ENCODE measurements at regions not wholly inside any gene's neighbourhood (a gene's known extent, or its start where the extent isn't known, plus 50 kb on each side); places are given as distances from the start of the nearest gene placed in this dataset.

GRCh38 chr1:168455764-168456163 lies 88.0 kb downstream of the XCL2 start:
- DNase-seq (ENCODE audit: low spot score), result peak; percentile 36

GRCh38 chr1:168454211-168454815 lies 89.5 kb downstream of the XCL2 start:
- peak; percentile 75 for DNase-seq (ENCODE audit: low spot score)

GRCh38 chr1:168453056-168453455 lies 90.7 kb downstream of the XCL2 start:
- no peak for DNase-seq (ENCODE audit: low spot score)

- DNase-seq (ENCODE audit: low spot score), result no peak
Observed at GRCh38 chr1:168452329-168452728, 91.5 kb downstream of the XCL2 start.

- DNase-seq (ENCODE audit: low spot score), result no peak
Observed at GRCh38 chr1:168447871-168448270, 95.9 kb downstream of the XCL2 start.

GRCh38 chr1:168446081-168446480 lies 97.7 kb downstream of the XCL2 start:
- no peak for DNase-seq (ENCODE audit: low spot score)

GRCh38 chr1:168443899-168444298 lies 99.9 kb downstream of the XCL2 start:
- no peak for DNase-seq (ENCODE audit: low spot score)

GRCh38 chr1:168443356-168443755 lies 100.4 kb downstream of the XCL2 start:
- DNase-seq (ENCODE audit: low spot score), result no peak

- no peak for DNase-seq (ENCODE audit: low spot score)
Observed at GRCh38 chr1:168442931-168443330, 100.9 kb downstream of the XCL2 start.

- no peak for DNase-seq (ENCODE audit: low spot score)
Observed at GRCh38 chr1:168441745-168442144, 102.1 kb downstream of the XCL2 start.

GRCh38 chr1:168439456-168440375 lies 104.1 kb downstream of the XCL2 start:
- DNase-seq (ENCODE audit: low spot score), result peak; percentile 84

- no peak for DNase-seq (ENCODE audit: low spot score)
Observed at GRCh38 chr1:168438626-168439025, 105.2 kb downstream of the XCL2 start.

GRCh38 chr1:168437821-168438220 lies 106.0 kb downstream of the XCL2 start:
- DNase-seq (ENCODE audit: low spot score), result no peak

GRCh38 chr1:168435439-168435838 lies 108.4 kb downstream of the XCL2 start:
- no peak for DNase-seq (ENCODE audit: low spot score)

- DNase-seq (ENCODE audit: low spot score), result no peak
Observed at GRCh38 chr1:168433238-168433637, 110.6 kb downstream of the XCL2 start.

GRCh38 chr1:168431882-168432281 lies 111.9 kb downstream of the XCL2 start:
- DNase-seq (ENCODE audit: low spot score), result no peak

- no peak for DNase-seq (ENCODE audit: low spot score)
Observed at GRCh38 chr1:168430321-168430720, 113.5 kb downstream of the XCL2 start.

GRCh38 chr1:168428063-168428731 lies 115.6 kb downstream of the XCL2 start:
- DNase-seq (ENCODE audit: low spot score), result peak; percentile 80

- no peak for DNase-seq (ENCODE audit: low spot score)
Observed at GRCh38 chr1:168427051-168427450, 116.7 kb downstream of the XCL2 start.

- DNase-seq (ENCODE audit: low spot score), result no peak
Observed at GRCh38 chr1:168424281-168424680, 119.5 kb downstream of the XCL2 start.

GRCh38 chr1:168422203-168422847 lies 121.5 kb downstream of the XCL2 start:
- DNase-seq (ENCODE audit: low spot score), result peak; percentile 14

GRCh38 chr1:168421399-168422004 lies 122.3 kb downstream of the XCL2 start:
- no peak for DNase-seq (ENCODE audit: low spot score)
